ENCODE measurements at regions not wholly inside any gene's neighbourhood (a gene's known extent, or its start where the extent isn't known, plus 50 kb on each side); places are given as distances from the start of the nearest gene placed in this dataset.

DNA sequence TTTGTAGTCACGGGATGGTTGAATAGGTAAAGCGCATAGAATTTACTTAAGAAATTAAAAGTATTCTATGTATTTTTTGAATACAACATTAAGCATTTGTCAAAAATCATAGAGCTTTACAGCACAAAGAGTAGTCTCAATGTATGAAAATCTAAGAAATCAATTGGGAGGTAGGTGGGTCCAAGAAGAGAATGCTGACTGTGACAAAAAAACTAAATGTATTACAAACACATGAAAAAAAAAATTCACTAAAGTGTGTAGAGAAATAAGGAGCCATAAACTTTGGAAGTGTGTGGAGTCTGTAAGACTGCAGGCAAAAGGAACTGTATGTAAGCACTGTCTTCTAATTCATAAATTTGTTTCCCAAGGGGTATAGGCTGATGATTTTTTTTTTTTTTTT lies 558.3 kb downstream of the JRKL start:
- no peak overlapping the region for H3K27ac ChIP-seq
- TF ChIP-seq, protein P1, sequence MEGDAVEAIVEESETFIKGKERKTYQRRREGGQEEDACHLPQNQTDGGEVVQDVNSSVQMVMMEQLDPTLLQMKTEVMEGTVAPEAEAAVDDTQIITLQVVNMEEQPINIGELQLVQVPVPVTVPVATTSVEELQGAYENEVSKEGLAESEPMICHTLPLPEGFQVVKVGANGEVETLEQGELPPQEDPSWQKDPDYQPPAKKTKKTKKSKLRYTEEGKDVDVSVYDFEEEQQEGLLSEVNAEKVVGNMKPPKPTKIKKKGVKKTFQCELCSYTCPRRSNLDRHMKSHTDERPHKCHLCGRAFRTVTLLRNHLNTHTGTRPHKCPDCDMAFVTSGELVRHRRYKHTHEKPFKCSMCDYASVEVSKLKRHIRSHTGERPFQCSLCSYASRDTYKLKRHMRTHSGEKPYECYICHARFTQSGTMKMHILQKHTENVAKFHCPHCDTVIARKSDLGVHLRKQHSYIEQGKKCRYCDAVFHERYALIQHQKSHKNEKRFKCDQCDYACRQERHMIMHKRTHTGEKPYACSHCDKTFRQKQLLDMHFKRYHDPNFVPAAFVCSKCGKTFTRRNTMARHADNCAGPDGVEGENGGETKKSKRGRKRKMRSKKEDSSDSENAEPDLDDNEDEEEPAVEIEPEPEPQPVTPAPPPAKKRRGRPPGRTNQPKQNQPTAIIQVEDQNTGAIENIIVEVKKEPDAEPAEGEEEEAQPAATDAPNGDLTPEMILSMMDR (conservative IDR thresholded peaks at IDR 0.05; ENCODE audit: low read depth), result no peak
- ChIA-PET POLR2A (ENCODE audit: low non-redundant PET) (no interaction called here), CTCF (no interaction called here)
- DNase-seq (ENCODE audit: low spot score), result no peak

DNA sequence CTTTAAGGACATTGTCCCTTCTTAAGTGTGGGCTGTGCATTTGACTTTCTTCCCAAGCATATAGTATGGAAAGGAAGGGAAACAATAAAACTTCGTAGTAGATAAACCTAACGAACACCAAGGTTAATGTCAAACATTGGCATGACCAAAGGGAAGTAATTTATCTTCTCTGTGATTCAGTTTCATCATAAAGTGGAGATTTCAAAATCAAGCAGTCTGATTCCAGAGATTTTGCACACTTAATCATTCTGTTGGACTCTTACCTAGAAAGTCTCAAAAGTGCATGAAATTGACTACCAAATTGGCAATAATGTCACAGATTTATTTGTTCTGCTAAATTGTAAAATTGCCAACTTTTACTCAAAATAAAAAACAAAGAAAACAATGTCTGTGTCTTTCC lies 559.7 kb downstream of the JRKL start:
- POLR2A ChIA-PET (ENCODE audit: low non-redundant PET), result no interaction called here
- DNase-seq (ENCODE audit: low spot score), result no peak
- H3K27ac ChIP-seq, result no peak overlapping the region
- TF ChIP-seq, protein P1 (conservative IDR thresholded peaks at IDR 0.05; ENCODE audit: low read depth), result no peak
- CTCF ChIA-PET, result no interaction called here

DNA sequence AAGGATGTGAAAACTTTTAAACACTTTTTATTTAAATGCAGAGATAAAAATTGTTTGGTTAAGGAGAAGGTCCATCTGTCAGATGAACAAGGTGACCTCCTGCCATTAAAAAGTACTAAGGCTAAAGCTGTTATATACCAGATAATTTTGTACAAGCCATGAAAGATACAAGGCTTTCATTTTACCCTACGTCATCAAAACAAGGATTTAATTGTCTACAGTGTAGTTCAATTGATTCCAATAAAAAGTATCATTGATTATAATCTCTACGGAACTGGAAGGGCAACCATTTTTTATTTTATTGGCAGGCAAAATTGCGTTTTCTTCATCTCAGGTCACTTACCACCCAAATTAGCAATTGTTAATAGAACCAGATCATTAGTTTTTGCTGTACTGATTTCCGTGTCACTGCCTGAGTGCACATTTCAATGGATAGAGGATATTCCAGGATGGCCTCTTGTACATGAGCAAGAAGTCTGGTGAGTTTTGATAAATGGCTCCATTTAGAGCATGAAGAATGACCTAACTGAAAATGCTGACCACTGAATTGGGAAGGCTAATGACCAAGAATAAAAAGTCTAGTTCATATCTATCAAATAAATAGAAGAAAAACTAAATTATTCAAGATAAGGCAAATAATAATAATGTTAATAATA lies 564.9 kb downstream of the JRKL start:
- TF ChIP-seq, protein P1 (conservative IDR thresholded peaks at IDR 0.05; ENCODE audit: low read depth), result no peak
- ChIA-PET POLR2A (ENCODE audit: low non-redundant PET) (no interaction called here), CTCF (no interaction called here)
- H3K27ac ChIP-seq, result no peak overlapping the region
- no peak for DNase-seq (ENCODE audit: low spot score)

DNA sequence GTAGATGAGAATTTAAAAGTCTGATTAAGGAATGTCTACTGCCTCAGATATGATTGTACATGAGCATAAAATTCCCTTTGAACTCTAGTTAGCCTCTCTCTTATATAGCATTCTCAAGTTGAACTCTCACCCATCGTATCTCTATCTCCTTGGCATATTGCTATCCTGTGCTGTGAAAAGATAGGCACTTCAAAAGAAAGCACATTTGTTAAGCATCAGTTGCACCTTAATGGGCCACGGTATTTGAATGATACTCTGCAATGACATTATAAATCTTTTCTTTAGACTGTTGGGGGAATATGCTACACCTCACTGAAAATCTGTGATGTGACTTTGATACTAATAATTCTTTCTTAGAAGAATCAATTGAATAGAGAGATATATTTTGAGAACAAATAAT lies 570.7 kb downstream of the JRKL start:
- no peak for DNase-seq (ENCODE audit: low spot score)
- H3K27ac ChIP-seq, result no peak overlapping the region
- ChIA-PET POLR2A (ENCODE audit: low non-redundant PET) (no interaction called here), CTCF (no interaction called here)
- TF ChIP-seq, protein P1 (conservative IDR thresholded peaks at IDR 0.05; ENCODE audit: low read depth), result no peak

DNA sequence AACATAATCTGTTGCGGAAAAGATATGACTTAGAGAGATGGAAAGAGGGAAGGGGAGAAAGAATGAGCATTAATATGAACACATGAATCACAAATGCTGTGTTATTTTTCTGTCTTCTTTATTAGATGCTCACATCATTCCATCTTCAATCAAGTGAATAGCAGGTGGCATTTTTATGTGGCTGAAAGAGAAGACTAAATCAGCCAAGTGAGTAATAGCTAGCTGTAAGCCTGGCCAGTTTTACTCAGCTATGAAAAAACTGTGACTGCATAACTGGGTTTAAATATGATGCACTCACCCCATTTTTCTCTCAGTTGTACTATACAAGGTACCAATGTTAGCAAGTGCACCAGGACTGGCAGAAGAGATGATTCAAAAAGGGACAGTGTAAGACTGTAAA lies 571.1 kb downstream of the JRKL start:
- no peak for DNase-seq (ENCODE audit: low spot score)
- no peak overlapping the region for H3K27ac ChIP-seq
- TF ChIP-seq, protein P1 (conservative IDR thresholded peaks at IDR 0.05; ENCODE audit: low read depth), result no peak
- ChIA-PET POLR2A (ENCODE audit: low non-redundant PET) (no interaction called here), CTCF (no interaction called here)

DNA sequence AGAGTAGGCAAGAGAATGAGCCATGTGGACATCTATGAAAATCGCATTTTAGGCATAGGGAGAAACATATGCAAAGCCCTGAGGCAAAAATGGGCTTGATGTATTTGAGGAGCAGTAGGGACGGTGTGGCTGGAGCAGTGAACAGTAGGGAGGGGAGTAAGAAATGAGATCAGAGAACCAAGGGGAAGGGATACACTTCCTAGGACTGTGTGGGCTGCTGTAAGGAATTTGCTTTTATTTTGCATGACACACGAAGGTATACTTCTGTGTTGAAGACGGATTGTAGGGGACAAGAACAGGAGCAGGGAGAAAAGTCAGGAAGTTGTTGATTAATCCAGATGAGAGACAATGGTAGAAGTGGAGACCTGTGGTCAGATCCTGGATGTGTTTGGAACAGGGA lies 572.1 kb downstream of the JRKL start:
- TF ChIP-seq, protein P1 (conservative IDR thresholded peaks at IDR 0.05; ENCODE audit: low read depth), result no peak
- CTCF ChIA-PET, result no interaction called here

DNA sequence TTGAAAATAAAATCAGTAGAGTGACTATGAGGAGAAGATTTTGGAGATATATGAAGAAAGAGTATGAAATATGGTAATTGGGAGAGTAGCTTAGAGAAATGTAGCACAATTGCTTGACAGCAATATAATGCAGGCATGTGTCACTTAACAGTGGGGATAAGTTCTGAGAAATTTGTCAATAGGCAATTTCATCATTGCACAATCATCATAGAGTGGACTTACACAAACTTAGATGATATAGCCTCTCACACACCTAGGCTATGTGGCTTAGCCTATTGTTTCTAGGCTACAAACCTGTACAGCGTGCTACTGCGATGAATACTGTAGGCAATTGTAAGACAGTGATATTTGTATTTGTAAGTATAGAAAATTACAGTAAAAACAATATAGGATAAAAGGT lies 573.6 kb downstream of the JRKL start:
- ChIA-PET CTCF (no interaction called here), POLR2A (ENCODE audit: low non-redundant PET) (no interaction called here)
- TF ChIP-seq, protein P1 (conservative IDR thresholded peaks at IDR 0.05; ENCODE audit: low read depth), result no peak
- no peak overlapping the region for H3K27ac ChIP-seq
- no peak for DNase-seq (ENCODE audit: low spot score)

More for the DNA sequence above, 572.1 kb downstream of the JRKL start:
- no peak overlapping the region for H3K27ac ChIP-seq
- POLR2A ChIA-PET (ENCODE audit: low non-redundant PET), result no interaction called here
- DNase-seq (ENCODE audit: low spot score), result no peak

Data from RWPE1 (cell line).